Activated CD4-positive, alpha-beta T cell treated with anti-CD3 and anti-CD28 coated beads for 48 hours (primary cell): ENCODE measurements at regions not wholly inside any gene's neighbourhood (a gene's known extent, or its start where the extent isn't known, plus 50 kb on each side); places are given as distances from the start of the nearest gene placed in this dataset.
"Not testable (repeated sequence)": the region's sequence is repeated elsewhere in the genome, so short reads cannot be mapped to it uniquely, and the experiment has no call there.

Experiments
- DNase-seq: peaks from one replicate; pipeline ENCODE4 v3.0.0-alpha.2; 2020

DNA sequence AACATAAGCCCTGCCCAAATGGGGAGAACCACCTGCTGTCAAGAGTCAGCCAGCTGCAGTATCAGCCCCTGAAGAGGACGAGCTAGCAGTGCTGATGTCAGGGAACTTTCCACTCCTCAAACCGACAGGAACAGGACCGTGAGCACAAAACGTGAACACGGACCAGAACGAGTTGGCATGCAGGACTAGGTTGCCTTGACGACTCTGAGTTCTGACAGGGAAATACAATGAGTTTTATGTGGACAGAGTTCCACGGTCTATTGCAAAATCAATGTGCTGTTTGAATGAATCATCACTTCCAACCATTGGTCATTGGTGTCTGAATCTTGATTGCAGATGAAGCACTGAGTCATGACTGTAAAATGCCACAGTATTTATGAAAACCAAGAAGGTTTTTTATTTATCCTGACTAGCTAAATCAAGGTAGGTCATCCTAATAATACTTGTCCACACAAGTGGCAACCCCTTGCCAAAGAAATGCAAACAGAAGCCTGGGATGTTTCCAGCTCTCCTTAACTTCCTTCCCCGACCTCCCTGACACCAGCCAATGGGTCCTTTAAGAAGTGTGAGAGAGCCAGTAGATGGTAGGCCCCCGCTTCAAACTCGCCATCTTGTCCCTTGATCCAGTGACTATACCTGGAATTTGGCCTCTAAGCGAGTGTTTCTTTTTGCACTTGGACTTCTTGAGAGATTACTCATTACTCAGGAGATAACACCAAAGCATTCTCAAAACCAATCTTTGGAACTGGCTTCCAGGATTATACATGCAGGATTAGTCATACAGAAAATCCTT, 119.6 kb downstream of the ASB7 start:
- peak; percentile 12 for DNase-seq

DNA sequence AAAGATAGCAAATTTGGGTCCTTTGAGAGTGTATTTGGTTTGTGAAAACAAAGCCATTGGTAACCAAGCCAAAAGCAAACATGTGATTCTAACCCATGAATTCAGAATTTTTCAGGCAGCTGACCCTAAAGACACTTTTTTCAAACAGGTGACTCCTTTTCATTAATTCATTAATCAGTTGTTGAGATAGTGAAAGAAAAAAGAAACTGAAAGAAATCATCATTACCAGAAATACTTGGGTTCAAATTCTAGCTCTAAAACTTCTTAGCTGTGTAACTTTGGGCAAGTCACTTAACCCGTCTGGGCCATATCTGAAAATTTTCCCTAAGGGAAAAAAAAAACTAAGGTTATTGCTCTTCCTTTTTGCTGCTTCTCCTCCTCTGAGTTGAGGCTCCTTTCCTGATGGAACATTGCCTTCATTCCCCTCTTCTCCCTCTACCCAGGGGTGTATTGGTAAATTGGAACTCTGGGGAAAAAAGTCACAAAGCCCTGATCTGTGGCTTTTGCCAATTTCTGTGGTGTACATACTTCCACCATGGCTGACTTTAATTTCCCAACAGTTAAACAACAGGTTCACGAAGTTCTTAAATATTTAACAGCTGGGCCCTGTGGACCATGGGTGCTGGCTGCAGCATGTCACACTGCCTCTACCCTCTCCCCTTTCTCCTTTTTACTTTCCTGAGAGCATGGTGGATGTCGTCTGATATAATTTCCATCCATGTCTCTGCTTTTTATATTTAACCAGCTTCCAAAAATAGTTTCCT, 120.3 kb downstream of the ASB7 start:
- no peak for DNase-seq

DNA sequence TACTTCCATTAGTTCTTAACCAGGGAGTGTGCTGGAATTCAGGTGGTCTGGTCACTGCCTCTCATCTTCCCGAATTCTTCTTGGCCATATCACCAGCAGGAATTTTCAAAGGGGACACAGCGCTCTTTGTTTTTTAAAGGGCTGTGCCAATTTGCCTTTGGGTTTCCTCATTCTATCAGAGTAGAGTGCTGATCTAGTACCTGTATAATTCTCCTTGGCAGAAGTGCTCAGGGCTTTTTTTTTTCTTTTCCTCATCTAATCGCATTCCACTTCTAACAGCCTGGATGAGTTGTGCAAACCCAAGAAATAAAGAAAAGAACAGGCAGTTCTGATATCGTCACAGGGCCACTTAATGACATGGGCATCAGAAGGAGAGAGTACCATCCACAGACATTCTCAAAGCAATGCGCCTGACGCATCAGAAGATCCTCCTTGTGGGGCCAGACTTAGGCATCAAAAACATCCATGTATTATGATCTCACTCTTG, 121.0 kb downstream of the ASB7 start:
- no peak for DNase-seq

DNA sequence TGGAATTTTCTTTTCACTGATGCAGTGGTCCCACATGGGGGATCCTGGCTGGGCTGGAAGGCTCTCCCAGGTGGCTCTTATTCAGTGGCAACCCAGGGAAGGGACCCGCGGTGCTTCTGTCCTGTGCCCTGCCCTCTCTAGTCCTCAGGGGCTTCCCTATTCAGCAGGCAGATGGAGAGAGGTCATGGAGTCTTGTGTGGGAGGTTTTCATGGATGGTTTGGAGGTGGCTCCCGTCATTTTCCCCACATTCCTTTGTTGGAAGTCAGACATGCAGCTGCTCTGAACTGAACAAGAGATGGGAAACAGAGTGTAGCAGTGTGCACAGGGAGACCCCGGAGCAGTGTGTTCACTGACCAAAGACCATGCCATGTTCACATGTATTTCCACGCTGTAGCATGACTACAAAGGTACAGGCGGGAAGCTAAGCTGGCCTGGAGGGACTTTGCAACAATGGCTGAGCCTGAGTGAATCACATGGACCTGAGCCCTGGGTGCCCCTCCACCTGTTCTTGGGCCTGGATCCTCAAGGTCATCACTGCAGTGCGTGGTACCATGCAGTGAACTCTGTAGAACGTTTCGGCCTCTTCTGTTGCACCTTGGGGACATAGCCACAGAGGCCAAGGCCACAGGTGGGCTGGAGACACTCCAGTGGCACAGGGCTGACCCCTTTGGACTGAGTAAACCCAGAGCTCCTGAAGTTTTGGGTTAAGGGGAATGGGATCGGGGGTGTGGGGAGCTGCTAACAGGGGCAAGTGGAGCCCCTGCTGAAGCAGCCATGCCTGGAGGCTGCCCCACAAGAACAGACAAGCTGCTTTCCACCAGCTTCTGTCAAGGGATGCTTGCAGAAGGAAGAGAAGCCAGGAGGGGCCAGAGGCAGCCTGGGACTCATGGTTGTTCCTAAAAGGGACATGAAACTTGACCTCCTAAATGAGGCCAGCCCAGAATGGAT, 123.0 kb downstream of the ASB7 start:
- DNase-seq: no peak

DNA sequence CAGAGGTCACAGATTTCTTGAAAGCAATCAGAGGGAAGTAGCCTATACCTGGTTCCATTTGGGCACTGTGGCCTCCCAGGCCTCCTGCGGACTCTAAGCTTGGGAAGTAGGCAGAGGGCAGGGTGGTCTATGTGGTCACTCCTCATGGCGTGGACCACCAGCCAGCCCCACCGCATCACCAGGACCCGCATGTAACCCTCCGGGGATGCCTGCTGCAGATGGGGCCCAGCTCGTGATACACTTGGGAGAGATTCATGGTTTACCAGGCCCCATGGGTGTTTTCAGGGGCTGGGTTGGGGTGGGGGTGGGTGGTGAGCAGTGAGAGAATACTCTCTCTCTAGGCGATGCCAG, 123.7 kb downstream of the ASB7 start:
- DNase-seq: no peak

DNA sequence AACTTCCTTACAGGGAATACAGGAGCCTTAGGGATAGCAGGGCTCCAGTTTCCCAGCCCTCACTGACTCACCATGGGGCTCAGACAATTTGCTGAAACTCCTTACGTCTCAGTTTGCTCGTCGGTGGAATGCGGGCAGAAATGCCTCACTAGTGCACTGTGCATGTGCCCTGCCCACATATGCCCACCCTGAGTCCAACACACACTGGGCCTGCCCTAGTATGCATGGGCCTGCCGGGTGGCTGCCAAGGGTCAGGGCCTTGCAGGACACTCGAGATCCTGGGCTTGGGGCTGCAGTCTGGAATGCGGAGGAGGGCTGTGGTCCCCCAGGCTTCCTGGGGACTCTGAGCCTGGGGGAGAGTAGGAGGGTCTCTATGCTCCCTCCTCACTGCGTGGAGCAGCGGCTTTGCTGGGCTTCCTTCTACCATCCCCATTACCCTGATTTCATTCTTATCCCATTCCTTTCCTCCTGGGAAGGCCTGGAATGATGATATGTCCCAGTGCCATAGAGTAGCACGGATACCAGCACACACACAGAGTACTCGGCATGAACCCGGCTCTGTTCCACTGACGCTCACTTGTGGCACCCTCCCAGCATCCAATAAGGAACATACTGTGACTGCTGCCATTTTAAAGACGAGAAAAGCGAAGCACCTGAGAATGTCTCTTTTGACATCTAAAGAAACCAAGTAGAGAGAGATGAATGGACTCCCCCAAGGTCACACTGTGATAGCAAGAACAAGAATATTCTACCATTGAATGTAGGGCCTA, 124.2 kb downstream of the ASB7 start:
- DNase-seq: no peak

DNA sequence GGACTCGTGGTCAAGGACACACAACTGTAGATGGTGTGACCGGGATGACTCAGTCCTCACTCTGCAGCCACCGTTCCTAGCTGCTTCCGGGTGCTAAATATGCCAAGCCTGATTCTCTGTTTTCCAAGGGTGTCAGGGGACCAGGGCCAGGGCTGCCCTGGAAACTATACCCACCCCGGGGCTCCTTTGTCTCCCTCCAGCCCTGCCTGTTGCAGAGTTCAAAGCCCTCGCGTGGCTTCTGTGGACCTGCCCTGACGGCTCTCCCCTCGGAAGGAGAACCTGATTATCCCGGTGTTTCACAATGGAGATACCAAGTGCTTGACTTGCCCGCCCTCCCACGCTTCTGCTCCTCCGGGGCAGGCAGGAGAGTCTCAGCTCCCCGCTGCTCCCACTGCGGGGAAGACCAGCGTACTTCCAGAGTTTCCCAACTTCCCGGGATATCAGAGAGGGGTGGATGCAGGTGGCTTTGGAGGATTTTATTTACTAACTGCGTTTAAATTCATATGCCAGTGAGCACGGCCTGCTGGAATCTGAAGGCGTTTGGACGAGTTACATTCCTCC, 125.0 kb downstream of the ASB7 start:
- no peak for DNase-seq

DNA sequence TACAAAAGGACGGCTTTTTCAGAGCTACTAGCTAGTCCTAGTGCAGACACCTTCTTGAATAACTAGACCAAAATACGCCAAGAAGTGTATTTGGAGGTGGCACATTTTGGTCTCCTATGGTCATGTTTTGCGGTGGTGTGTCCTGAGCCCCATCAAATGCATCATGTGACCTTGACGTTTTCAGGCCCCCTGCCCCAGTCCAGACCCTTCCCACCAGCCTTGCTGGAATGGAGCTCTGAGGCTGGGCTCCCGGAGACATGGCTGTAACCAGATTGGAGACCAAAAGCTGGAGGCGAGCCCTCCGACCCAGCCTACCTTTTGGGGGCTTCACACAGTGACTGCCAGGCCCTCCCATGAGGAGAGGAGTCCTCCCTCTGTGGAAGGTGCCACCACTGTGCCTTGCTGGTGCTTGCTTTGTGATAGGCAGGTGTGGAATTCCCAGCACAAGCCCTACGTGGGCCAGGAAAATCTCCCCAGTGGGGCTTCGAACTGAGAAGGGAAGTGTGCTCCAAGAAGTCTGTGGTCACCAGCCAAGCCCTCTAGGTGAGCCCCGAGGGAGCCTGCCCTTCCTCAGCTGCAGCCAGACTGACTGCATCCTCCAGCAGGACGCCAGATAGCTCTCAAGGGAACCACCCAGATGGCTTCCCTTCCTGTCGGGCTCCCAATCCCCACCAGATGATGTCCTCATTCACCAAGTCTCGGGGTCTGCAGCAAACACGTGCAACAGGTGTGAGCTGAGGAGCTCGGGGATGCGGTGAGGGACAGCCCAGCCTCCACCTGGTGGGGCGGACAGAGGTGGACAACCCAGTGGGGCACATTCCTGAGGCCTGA, 126.2 kb downstream of the ASB7 start:
- DNase-seq: no peak

DNA sequence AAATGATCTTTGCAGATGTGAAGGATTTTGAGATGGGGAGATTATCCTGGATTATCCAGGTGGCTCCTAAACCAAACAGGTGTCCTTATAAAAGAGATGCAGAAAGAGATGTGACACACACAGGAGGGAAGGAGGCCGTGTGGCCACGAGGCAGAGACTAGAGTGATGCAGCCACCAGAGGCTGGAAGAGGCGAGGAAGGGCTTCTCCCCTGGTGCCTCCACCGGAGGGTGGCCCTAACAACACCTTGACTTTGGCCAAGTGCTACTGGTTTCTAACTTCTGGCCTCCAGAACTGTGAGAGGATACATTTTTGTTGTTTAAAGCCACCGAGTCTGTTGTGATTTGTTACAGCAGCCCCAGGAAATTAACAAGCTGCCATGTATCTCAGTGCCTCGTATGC, 127.1 kb downstream of the ASB7 start:
- DNase-seq: no peak

DNA sequence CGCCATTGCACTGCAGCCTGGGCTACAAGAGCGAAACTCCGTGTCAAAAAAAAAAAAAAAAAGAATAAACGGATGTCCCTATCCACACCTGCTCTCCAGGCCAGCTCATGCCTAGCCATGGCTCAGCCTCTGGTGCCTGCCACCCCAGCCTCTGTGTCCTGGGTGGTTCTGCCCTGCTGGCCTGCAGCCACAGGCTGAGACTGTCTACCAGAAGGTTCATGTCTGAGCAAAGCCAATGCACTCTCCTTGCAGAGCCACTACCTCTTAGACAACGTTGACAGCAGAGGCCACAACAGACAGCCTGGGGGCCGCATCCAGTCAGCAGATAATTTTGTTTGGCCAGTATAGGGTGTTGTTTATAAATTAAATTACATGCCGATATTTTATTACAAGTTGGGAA, 127.7 kb downstream of the ASB7 start:
- DNase-seq: no peak

DNA sequence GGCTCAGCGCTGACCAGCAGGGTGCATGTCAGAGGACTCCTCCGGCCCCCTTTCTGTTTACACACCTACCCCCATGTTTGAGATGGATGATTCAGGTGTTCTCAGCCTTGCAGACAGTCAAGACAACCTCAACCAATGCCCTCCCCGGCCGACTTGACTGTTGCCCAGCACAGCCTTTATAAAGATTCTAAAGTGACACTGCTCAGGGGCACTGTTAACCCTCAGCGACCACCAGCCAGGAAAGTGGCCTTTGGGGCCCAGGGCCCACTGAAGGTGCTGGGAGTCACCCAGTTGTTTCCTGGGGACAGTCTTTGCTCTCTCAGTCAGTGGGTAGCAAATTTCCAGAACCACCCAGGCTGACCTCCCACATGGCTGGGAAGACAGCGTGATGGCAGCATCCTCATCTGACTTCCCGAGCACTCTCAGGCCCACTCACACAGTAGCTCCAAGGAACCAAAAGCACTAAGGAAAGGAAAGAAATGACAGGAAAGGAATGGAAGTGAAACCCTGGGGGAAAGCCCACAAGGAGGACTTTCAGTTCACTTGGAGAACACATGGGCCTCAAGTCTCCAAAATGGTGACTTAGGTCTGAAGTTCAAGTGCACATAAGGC, 128.4 kb downstream of the ASB7 start:
- no peak for DNase-seq

DNA sequence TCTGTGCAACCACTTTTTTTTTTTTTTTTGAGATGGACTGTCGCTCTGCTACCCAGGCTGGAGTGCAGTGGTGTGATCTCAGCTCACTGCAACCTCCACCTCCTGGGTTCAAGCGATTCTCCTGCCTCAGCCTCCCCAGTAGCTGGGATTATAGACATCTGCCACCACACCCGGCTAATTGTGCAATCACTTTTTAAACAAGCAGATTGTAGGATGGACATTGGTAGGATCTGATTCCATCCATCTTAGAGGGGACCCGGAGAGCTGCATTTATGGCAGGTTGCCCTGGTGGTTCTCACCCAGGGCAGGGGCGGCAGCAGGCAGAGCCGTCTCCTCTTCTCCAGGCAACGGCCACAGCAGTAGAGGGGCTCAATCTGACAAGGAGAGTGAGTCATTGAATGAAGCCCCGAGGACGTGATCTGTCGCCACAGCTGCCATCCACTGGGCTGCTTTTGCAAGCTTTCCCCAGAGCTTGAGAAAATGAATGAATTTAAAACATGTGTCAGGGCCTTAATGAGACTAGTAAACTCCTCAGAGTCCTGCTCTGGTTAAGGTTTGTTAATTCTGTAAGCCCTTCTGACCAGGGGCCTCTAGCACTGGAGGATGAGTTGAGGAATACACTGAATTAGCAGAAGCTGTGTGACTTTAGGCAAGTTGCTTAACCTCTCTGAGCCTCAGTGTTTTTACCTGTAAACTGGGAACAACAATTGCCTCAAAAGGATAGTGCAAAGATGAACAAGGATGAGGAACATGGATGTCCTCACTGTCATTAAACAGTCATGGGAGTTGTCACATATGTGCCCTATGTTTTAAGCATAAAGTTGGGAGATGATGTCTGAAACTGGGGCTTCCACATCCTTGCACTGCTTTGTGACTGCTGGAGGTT, 129.1 kb downstream of the ASB7 start:
- DNase-seq: no peak

DNA sequence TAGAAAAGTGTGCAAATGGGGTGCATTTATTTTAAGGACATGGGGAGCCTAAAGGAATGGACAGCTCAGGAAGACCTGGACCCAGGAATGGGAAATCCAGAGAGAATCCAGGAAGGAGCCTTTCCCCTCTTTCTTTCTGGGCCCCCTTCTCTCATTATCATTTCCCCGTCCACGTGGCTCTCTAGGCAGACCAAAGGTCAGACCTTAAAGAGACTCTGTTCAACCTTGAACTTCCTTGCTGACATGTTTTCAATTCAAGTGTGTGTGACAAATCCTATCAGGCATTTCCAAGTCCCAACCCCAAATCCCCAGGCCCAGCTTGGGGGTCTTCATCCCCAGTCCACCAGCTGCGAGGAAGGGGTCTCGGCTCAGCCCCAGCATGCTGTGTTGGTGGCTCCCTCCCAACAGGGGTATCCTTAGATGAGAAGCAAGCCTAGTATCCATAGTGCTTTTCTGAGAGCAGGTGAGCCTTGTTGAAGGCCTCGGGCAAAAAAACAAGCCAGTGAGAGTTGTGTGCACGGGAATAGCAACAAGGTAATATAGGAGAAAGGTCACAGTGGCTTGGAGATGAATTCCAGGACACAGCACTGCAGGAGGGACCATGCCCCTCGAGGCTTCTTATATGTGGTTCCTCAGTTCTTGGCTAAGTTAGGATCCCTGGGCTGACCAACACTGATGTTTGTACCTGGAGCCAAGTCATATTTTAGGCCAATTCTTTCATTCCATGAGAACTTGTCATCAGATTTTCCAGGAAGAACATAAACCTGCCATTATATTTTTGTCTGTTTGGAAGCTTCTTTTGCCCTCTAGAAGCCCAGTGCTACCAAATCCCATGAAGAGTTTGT, 130.0 kb downstream of the ASB7 start:
- no peak for DNase-seq

DNA sequence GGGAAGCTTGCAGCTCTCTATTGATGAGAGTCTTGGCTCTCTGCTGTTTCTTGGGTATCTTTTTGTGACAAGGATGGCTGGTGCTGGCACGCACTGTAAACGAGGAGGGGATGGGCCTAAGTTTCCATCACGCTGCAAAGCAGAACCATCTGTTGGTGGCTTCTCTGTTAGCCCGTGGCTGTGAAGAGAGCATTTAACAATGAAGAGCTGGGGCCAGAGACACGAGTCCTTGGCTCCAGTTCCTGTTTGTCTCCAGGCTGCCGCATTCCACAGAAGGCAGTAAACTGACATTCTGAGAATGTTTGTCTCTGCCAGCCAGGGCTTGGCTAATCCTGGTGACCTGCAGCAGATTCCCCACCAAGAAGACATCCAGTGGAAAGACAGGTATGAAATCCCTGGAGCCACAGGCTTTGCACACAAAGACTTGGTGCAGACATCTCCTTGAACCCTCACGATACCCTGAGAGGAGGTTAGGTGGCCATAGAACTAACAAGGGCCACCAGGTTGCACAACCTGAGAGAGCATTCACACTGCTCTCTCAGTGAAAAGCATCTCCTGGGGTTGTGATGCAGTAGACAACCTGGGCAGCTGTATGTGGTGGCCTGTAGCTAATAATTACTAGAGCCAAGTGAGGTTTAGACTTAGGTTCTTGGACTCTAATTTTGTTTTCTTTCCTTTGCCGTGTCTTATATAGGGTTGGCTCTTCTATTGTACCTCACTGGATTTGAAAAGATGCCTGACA, 130.9 kb downstream of the ASB7 start:
- no peak for DNase-seq

DNA sequence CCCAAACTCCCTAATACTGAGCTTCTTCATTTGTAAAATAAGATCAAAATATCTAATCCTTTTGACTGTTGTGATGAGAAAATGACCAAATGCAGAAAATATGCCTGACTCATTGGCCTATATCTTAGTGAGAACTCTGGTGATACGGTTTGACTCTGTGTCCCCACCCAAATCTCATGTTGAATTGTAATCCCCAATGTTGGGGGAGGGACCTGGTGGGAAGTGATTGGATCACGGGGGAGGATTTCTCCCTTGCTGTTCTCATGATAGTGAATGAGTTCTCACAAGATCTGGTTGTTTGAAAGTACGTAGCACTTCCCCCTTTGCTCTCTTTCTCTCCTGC, 131.4 kb downstream of the ASB7 start:
- DNase-seq: not testable (repeated sequence)

DNA sequence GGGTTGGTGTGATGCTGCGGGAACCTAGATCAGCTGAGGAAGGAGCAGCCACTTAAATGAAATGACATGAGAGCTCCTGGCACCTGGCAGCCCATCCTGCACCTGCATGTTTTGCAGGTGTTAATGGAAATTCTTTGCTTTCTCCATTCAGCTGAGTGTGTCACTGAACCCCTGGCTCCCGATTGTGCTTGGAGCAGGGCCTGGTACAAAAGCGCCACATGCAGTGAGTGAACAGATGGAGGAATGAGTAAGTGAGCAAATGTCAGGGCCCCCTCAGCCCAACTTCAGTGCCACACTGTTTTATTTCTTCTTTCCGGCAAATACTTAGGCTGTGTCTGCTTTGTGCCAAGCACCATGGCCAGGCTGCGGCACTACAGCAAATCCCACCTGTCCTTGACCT, 132.2 kb downstream of the ASB7 start:
- DNase-seq: no peak

DNA sequence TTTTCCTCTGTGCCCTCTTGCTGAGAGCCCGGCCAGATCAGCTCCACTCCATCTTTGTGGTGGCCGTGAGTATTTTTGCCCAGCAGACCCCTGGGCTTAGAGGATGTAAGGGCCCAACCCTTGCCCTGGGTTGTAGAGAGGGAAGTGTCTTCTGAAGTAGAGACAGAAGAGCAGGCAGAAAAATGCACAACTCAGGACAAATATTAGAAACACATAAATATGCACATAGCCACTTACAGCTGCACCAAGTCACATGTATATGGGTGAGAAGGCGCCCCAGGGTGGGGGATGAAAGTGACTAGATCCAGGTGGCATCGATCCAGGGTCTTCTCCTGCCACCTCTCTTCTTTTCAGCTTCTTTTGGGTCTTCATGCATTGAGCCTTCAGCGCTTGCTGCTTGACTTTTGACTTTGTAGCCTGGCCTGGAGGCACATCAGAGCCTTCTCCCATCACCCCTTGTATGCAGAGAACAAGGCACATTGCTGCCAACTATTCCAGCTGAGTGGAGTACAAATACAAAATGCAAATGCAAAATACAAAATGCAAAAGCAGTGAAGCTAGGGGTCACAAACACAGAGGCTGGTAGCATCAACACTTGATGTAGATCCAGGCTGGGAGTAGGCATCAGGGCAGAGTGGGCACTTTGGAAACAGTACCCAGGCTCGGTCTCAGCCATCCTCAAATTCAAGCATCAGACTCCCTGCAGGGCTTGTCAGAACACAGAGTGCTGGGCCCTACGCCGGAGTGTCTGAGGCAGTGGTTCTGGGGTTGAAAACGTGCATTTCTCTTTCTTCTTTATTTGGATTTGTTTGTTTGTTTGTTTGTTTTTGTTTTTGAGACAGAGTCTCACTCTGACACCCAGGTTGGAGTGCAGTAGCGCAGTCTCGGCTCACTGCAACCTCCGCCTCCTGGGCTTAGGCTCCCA, 133.0 kb downstream of the ASB7 start:
- no peak for DNase-seq
